Ectodermal cell (in vitro differentiated cells): ENCODE measurements at regions not wholly inside any gene's neighbourhood (a gene's known extent, or its start where the extent isn't known, plus 50 kb on each side); places are given as distances from the start of the nearest gene placed in this dataset.
"Not testable (repeated sequence)": the region's sequence is repeated elsewhere in the genome, so short reads cannot be mapped to it uniquely, and the experiment has no call there.

Source experiments
- H3K27ac ChIP-seq: 2 replicates; pipeline ENCODE4 v1.7.0; 2013; ENCODE audit warnings: mild to moderate bottlenecking, low read depth, low read length; ENCODE audit not compliant: insufficient read depth, poor library complexity, severe bottlenecking
- H3K27me3 ChIP-seq: 2 replicates; pipeline ENCODE4 v1.7.0; 2013; ENCODE audit warnings: mild to moderate bottlenecking, low read length; ENCODE audit not compliant: insufficient read depth, control insufficient read depth, poor library complexity, severe bottlenecking
- H3K36me3 ChIP-seq: one replicate; pipeline ENCODE4 v1.7.0; 2013; ENCODE audit warnings: low read length; ENCODE audit not compliant: control insufficient read depth, insufficient read depth
- H3K4me1 ChIP-seq: one replicate; pipeline ENCODE4 v1.7.0; 2013; ENCODE audit warnings: low read length; ENCODE audit not compliant: control insufficient read depth, insufficient read depth
- H3K4me3 ChIP-seq: 2 replicates; pipeline ENCODE4 v1.7.0; 2013; ENCODE audit warnings: low read depth, low read length, control low read depth; ENCODE audit not compliant: insufficient read depth
- H3K9me3 ChIP-seq: 2 replicates; pipeline ENCODE4 v1.7.0; 2013; ENCODE audit warnings: mild to moderate bottlenecking, low read length, moderate library complexity; ENCODE audit not compliant: control insufficient read depth
- WGBS, 2 experiments: methylation state at CpG; one replicate each; pipeline ENCODE4 v1.1.7; 2013; ENCODE audit warnings: missing lambda C conversion rate in 2 of 2; 5-methylcytosine and 5-hydroxymethylcytosine counted together

DNA sequence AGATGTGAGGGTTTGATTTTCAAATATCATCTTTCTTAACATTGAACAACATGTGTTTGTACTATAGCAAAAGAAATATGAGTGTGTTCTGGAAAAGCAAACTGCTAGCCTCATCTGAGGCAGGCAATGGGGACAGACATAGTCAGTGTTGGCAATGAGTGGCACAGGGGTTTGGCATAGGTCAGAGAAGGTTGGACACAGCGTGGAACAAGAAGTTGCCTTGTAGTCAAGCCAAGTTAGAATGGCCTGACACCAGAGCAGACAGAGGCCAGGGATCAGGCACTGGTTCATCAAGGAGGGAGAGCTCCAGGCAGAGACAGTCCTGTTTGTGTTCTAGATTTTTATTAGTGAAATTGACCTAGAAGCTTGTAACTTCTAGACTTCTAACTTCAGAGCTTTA is 100.8 kb upstream of the TANK start:
- no peaks in the 10 kb centered on the region for H3K36me3 ChIP-seq
- 94 to 96% methylated on average over 1 of the region's 1 CpG for WGBS, 2 experiments
- no peaks in the 10 kb centered on the region for H3K4me1 ChIP-seq
- H3K4me3 ChIP-seq = no peak overlapping the region
- H3K27ac ChIP-seq = no peak overlapping the region
- H3K9me3 ChIP-seq = no peaks in the 10 kb centered on the region
- H3K27me3 ChIP-seq = no peaks in the 10 kb centered on the region

DNA sequence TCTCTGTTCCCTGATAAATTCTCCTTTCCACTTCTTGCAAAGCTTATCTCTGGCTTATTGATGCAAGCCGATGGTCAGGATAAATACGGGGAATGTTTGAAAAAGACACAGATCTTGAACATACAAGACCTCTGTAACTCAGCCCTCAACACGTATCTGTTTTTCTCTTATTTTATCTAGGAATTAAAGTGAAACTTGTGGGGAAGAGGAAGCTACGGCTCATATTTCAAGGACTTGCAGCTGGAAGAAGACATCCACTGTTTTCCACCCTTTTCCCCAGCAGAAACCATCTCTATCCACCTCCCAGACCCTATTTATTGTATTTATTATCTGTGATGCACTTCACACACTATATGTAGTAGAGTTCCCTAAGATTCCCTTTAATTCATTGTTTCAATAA is 98.4 kb upstream of the TANK start:
- 96 to 100% methylated on average over 2 to 4 of the region's 4 CpGs for WGBS, 2 experiments
- no peaks in the 10 kb centered on the region for H3K4me1 ChIP-seq
- H3K27me3 ChIP-seq = no peaks in the 10 kb centered on the region
- H3K27ac ChIP-seq = no peak overlapping the region
- no peaks in the 10 kb centered on the region for H3K9me3 ChIP-seq
- no peak overlapping the region for H3K4me3 ChIP-seq
- no peaks in the 10 kb centered on the region for H3K36me3 ChIP-seq

DNA sequence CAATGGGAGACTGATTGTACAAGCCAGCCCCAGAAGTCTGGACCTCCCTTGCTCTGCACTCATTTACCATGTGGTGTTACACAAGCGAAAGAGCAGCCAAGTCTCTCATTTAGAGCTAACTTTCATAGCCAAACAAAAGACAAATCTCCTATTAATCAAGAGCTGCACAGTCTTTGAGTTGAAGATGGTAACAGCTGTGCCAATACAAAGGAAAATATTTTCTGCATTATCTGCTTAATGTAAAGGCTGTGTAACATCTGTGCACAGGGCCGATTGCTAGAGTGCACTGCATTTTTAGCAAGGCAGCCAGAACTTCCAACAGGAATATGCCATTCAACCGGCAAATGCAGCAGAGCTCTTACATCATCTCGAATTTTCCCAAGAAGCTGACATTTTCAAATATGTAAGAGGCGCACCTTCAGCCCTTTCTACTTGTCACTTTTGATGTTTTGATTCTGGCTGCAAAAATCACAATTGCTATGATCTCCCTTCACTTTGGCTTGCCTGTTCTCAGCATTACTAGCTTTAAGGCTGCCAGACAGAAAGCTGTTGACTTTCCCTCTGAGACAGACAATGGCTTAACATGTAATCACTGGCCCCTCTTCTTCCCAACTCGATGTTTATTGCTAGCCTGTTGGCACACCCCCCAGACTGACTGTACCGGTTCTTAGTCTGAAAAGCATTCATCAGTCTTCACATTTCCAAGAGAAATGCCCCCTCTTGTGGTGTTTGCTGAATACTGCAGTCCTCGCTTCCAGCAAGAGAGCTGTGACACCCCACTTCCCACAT is 96.9 kb upstream of the TANK start:
- no peaks in the 10 kb centered on the region for H3K9me3 ChIP-seq
- no peaks in the 10 kb centered on the region for H3K36me3 ChIP-seq
- no peaks in the 10 kb centered on the region for H3K27me3 ChIP-seq
- WGBS, 2 experiments = 51% methylated on average over 8 of the region's 8 CpGs
- no peak overlapping the region for H3K27ac ChIP-seq
- no peak overlapping the region for H3K4me3 ChIP-seq
- no peaks in the 10 kb centered on the region for H3K4me1 ChIP-seq

DNA sequence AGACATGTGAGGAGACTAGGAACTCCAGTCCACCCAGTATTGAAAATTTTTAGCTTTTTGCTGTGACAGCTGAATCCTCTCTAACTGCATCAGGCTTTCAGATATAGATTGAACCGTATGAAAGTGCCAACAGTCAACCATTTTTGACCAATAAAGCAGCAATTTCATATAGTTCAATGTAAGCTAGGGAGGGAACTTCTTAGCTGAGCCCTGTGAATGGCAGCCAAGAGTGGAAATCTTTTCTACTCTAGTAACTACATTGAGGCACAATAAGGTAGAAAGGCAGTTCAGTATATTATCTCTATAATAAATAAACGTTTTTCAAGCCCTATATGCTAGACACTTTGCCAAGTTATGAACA is 96.3 kb upstream of the TANK start:
- Histone ChIP-seq H3K9me3 (no peaks in the 10 kb centered on the region), H3K27ac (no peak overlapping the region), H3K27me3 (no peaks in the 10 kb centered on the region), H3K4me3 (no peak overlapping the region), H3K36me3 (no peaks in the 10 kb centered on the region), H3K4me1 (no peaks in the 10 kb centered on the region)
- 20 to 25% methylated on average over 2 of the region's 2 CpGs for WGBS, 2 experiments

DNA sequence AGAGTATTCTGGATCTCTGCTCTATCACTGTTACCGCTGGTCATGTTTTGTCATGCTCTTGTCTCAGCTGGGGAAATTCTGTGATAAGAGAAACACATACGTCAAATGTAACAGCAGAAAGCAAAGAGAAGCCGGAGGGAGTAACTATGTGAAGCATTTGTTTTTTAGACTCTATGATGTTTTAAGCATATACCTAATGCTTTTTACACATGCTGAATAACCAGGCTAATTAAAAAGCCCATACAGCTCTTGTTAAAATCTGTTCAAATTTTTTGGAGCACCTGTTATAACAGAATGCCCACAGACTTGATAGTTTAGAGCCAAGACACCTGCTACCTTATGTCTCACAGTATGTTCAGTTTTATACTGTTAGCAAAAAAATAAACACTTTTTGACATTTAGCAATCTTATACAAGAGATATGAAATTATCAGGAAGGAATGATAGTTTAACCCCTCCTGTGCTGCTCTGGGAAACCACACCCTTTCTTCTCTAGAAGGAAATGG is 92.3 kb upstream of the TANK start:
- WGBS, 2 experiments = 93 to 98% methylated on average over 2 to 3 of the region's 3 CpGs
- Histone ChIP-seq H3K36me3 (no peaks in the 10 kb centered on the region), H3K4me3 (no peak overlapping the region), H3K9me3 (no peaks in the 10 kb centered on the region), H3K27ac (no peak overlapping the region), H3K4me1 (no peaks in the 10 kb centered on the region), H3K27me3 (no peaks in the 10 kb centered on the region)

DNA sequence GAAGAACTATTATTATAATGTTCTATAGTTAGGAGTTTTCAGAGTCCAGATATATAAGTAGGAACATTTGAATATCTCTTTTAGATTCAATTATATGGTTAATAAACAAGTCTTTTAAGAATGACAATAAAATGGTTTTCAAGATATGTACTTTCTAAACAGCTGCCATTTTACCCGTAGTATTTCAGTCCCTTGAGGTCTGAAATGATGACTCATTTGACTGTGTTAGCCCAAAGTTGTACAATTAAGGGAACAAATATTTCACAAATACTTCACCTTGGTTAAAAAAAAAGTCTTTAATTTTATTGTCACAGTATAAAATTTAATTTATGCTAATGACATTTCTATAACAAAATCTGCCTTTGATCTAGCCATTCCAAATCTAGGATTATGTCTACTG is 91.6 kb upstream of the TANK start:
- no peak overlapping the region for H3K4me3 ChIP-seq
- no peaks in the 10 kb centered on the region for H3K4me1 ChIP-seq
- H3K36me3 ChIP-seq = no peaks in the 10 kb centered on the region
- H3K27ac ChIP-seq = no peak overlapping the region
- no peaks in the 10 kb centered on the region for H3K27me3 ChIP-seq
- no peaks in the 10 kb centered on the region for H3K9me3 ChIP-seq
- WGBS, 2 experiments = 89% methylated on average over 1 of the region's 1 CpG; no CpG with 5 or more reads in 1 of the 2 experiments

DNA sequence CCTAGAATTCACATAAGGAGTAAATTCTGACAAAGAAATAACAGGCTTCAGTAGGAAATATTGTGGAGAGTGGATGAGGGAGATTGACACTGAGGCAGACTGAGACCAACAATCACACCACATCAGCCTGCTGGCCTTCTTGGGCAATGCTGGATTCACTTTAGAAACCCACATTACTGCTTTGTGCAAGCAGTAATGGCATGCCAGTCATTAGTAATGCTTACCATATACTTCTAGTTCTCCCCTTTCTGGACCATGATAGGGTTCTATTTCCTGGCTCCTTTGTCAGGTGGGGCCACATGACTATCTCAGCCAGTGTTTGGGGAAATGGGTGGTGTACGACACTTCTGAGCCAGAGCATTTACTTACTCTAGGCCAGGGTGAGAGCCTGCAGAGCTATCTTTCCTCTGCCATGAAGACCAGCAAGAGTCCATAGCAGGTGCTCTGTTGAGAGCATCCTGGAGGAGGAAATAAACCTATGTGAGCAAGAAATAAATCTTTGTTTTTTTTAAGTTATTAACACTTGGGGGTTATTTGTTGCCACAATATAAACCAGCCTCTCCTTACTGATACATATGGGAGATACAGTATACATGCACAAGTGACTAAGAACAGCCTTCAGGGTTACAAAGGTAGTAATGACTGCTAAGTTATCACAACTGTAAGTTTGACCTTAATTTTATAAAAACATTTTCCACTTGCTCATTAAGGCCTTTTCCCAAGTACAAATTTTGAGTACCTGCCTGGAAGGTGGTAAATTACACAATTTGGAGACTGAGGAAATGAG is 89.3 kb upstream of the TANK start:
- Histone ChIP-seq H3K36me3 (no peaks in the 10 kb centered on the region), H3K4me3 (no peak overlapping the region), H3K4me1 (no peaks in the 10 kb centered on the region), H3K9me3 (no peaks in the 10 kb centered on the region), H3K27ac (no peak overlapping the region), H3K27me3 (no peaks in the 10 kb centered on the region)
- WGBS, 2 experiments = 95 to 97% methylated on average over 1 of the region's 1 CpG

DNA sequence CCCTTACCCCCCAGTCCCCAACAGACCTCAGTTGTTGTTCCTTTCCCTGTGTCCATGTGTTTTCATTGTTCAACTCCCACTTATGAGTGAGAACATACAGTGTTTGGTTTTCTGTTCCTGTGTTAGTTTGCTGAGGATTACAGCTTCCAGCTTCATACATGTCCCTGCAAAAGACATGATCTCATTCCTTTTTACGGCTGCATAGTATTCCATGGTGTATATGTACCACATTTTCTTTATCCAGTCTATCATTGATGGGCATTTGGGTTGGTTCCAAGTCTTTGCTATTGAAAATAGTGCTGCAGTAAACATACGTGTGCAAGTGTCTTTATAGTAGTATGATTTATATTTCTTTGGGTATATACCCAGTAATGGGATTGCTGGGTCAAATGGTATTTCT is 87.8 kb upstream of the TANK start:
- 67 to 94% methylated on average over 1 to 2 of the region's 2 CpGs for WGBS, 2 experiments
- H3K9me3 ChIP-seq, H3K27ac ChIP-seq, H3K36me3 ChIP-seq, H3K4me3 ChIP-seq, H3K27me3 ChIP-seq, H3K4me1 ChIP-seq: not testable (repeated sequence)

DNA sequence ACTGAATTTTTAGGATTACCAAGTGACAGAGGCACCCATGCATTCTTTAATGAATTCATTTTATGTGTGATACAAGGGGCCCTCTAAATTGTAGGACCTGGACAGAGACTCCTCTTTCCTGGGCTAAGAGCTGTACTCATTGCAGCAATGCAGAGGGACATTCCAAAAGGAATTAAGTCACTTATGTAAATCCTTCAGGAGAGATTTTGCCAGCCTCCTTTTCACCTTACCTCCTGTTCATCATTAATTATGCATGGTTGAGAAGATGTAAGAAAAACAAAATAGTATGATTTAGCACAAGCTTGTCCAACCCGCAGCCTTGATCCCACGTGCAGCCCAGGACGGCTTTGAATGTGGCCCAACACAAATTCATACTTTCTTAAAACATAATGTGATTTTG is 84.5 kb upstream of the TANK start:
- H3K4me1 ChIP-seq = no peaks in the 10 kb centered on the region
- WGBS, 2 experiments = 94% methylated on average over 3 of the region's 3 CpGs; no CpG with 5 or more reads in 1 of the 2 experiments
- no peaks in the 10 kb centered on the region for H3K27me3 ChIP-seq
- no peak overlapping the region for H3K4me3 ChIP-seq
- no peak overlapping the region for H3K27ac ChIP-seq
- no peaks in the 10 kb centered on the region for H3K9me3 ChIP-seq
- no peaks in the 10 kb centered on the region for H3K36me3 ChIP-seq

DNA sequence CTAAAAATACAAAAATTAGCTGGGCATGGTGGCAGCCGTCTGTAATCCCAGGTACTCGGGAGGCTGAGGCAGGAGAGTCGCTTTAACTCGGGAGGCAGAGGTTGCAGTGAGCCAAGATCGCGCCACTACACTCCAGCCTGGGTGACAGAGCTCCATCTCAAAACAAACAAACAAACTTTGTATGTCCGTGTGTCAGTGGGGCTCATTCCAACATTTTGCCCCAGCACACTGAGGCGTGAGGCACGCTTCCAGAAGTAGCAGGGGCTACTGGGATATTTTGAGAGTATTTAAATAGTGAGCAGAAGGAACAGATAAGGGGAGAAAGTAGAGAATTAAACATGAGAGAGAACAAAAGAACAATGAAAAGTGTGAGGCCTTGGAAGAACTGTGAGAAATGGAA is 83.3 kb upstream of the TANK start:
- Histone ChIP-seq H3K27me3 (no peaks in the 10 kb centered on the region), H3K4me3 (no peak overlapping the region), H3K9me3 (no peaks in the 10 kb centered on the region), H3K27ac (no peak overlapping the region), H3K36me3 (no peaks in the 10 kb centered on the region), H3K4me1 (no peaks in the 10 kb centered on the region)
- 93 to 94% methylated on average over 9 of the region's 9 CpGs for WGBS, 2 experiments
